Stomach (tissue), 4 donors: ENCODE measurements at regions not wholly inside any gene's neighbourhood (a gene's known extent, or its start where the extent isn't known, plus 50 kb on each side); places are given as distances from the start of the nearest gene placed in this dataset.

ENCODE experiments used
- EP300 ChIP-seq: sonication (generic); formaldehyde crosslinking; IDR thresholded peaks from one replicate; pipeline ENCODE4 v1.6.1; 2017; ENCODE audit warnings: antibody characterized with exemption
- POLR2AphosphoS5 ChIP-seq, 3 donors: sonication (generic); formaldehyde crosslinking; IDR thresholded peaks; one replicate each; pipeline ENCODE4 v1.6.1; 2016; ENCODE audit warnings: antibody characterized with exemption in 3 of 3
- TF ChIP-seq, protein P1 (sequence below), 7 experiments: fragments of 450-650 bp in 4 of 7; fragments of 200-600 bp in 3 of 7; sonication (generic) in 3 of 7; IDR thresholded peaks; one replicate each; pipeline ENCODE4 v1.5.1; 2016 to 2019; ENCODE audit warnings: antibody characterized with exemption in 7 of 7, control low read depth in 2 of 7, mild to moderate bottlenecking in 1 of 7

DNA sequence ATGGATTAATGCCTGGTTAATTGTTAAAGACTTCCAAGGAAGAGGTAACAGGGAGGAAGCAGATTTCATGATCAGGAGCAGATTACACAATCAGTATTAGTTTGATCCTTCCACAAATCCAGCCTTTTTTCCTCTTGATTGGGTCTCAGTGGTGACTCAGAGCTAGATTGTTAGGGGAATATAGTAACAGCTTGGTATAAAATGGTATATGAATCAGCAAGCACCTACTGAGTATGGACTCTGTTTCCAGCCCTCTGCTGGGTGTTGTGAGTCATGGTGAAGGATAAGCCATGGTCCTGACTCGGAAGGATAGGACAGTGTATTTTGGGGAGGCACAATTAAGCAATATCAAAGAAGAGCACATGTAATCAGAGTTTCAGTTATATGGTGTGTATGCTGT lies 272.4 kb upstream of the DPP10 start:
- TF ChIP-seq, protein P1, sequence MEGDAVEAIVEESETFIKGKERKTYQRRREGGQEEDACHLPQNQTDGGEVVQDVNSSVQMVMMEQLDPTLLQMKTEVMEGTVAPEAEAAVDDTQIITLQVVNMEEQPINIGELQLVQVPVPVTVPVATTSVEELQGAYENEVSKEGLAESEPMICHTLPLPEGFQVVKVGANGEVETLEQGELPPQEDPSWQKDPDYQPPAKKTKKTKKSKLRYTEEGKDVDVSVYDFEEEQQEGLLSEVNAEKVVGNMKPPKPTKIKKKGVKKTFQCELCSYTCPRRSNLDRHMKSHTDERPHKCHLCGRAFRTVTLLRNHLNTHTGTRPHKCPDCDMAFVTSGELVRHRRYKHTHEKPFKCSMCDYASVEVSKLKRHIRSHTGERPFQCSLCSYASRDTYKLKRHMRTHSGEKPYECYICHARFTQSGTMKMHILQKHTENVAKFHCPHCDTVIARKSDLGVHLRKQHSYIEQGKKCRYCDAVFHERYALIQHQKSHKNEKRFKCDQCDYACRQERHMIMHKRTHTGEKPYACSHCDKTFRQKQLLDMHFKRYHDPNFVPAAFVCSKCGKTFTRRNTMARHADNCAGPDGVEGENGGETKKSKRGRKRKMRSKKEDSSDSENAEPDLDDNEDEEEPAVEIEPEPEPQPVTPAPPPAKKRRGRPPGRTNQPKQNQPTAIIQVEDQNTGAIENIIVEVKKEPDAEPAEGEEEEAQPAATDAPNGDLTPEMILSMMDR (IDR thresholded peaks at IDR 0.05) = no peak
- TF ChIP-seq POLR2AphosphoS5 (IDR thresholded peaks at IDR 0.05) (no peak), EP300 (no peak)
